HG03095 (cell line): ENCODE measurements at regions not wholly inside any gene's neighbourhood (a gene's known extent, or its start where the extent isn't known, plus 50 kb on each side); places are given as distances from the start of the nearest gene placed in this dataset.

Experiments
- ATAC-seq: cut with Tn5 transposase; IDR thresholded peaks from one replicate; pipeline ENCODE4 v1.9.1; 2021; ENCODE audit warnings: moderate library complexity; ENCODE audit not compliant: unreplicated experiment

- ATAC-seq, result no peak
Measured at GRCh38 chr2:204042401-204042800, 105.8 kb downstream of the ICOS start.

DNA sequence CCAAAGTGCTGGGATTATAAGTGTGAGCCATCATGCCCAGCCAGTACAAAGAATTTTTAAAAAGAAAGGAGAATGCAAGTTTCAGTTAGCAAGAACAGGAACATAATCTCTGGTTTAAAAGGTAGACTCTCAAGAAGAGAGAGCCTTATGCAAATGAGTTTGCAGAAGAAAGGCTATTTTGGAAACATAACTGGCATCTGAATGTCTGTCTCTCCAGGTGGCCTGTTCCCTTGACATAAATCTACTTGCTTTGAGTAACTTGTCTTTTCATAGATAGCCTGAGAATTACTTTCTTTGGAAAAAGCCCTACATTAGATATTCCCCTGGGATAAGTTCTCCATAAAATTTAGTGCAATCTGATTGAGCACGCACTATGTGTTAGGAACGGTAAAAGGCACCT lies 109.6 kb downstream of the ICOS start:
- ATAC-seq, result peak; percentile 77

- peak; percentile 65 for ATAC-seq
Measured at GRCh38 chr2:204049635-204050034, 113.1 kb downstream of the ICOS start.

GRCh38 chr2:204050681-204051080 lies 114.1 kb downstream of the ICOS start:
- ATAC-seq, result no peak

GRCh38 chr2:204051476-204051875 lies 114.9 kb downstream of the ICOS start:
- ATAC-seq, result no peak

DNA sequence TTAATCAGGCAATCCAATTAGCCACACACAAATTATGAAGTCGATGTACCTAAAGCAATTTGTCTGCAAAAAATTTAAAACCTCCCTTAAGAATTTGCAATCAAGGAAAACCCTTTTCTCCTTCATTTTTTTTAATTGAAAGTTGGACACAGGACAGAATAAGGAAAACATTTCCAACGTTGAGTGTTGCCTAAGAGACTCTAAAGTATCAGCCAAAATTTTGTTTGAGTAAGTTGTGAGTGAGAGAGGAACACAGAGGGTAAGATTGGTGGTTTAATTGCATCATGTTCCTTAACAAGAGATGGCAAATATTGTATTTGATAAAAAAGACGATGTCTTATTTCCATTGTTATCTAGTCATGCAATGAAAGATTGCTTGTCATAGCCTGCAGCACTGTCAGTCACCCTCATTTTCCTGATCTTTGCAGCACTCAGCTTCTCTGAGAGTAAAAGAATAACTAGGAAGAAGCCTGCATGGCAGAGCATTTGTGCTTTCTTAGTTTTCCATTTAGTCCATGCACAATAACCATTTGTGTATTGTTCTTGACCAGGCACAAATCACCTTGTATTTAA lies 115.5 kb downstream of the ICOS start:
- ATAC-seq, result no peak

DNA sequence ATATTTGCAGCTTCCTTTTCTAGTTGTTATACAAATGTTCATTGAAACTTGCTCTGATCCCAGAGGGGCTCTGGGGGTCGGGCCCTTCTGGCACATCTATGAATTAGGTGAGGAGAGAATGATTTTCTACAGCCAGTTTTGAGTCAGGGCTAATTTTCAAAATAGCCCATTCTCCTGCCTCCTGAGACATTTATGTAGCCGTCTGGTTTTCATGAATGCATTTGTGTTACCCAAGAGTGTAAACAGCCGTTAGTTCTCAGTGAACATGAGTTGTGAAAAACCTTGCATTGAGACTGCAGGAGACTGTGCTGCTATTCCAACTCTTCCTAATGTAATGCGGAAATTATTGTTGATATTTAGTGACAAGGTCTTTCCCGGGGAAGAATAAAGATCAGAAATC lies 122.5 kb downstream of the ICOS start:
- ATAC-seq, result no peak

- ATAC-seq, result no peak
Measured at GRCh38 chr2:204060841-204061240, 124.3 kb downstream of the ICOS start.

- no peak for ATAC-seq
Measured at GRCh38 chr2:204061241-204061640, 124.7 kb downstream of the ICOS start.

DNA sequence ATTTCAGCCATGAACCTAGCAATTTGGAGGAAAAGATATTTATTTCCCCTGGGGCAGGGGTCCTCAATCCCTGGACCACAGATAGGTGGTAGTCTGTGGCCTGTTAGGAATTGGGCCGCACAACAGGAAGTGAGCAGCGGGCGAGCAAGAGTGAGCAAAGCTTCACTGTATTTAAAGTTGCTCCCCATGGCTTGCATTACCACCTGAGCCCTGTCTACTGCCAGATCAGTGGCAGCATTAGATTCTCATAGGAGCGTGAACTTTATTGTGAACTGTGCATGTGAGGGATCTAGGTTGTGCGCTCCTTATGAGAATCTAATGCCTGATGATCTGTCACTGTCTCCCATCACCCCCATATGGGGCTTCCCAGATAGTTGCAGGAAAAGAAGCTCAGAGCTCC lies 127.6 kb downstream of the ICOS start:
- no peak for ATAC-seq

DNA sequence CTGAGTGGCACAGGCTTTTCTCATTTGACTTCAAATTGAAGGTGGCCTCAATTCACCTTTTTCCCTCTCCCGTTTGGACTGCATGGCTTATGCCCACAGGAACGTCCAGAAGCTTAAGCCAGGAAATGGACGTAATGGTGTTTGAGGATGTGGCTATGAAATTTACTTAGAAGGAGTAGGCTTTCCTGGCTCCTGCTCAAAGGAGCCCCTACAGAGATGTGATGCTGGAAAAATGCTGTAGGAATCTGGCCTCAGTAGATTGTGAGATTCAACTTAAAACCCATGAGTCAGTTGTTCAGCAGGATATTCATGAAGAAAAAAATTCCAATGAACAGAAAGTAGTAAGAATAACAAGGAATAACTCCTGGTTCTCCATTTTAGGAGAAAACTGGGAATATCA lies 129.0 kb downstream of the ICOS start:
- ATAC-seq, result no peak

DNA sequence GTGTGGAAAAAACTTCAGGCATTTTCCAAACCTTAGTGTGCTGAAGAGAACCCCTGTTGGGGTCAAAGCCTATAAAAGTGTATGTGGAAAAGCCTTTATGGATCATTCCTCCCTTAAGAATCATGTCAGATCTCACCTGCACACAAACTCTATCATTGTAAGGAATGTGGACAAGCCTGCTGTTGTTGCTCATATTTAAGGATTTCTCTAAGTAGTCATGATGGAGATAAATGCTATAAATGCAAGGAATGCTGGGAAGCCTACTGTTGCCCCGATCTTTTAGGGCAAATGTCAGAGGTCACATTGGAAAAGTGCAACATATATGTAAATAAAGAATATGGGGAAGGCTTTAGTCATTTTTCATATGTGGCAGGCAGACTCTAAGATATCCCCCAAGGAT lies 129.5 kb downstream of the ICOS start:
- ATAC-seq, result no peak

- no peak for ATAC-seq
Measured at GRCh38 chr2:204069804-204070203, 133.2 kb downstream of the ICOS start.

DNA sequence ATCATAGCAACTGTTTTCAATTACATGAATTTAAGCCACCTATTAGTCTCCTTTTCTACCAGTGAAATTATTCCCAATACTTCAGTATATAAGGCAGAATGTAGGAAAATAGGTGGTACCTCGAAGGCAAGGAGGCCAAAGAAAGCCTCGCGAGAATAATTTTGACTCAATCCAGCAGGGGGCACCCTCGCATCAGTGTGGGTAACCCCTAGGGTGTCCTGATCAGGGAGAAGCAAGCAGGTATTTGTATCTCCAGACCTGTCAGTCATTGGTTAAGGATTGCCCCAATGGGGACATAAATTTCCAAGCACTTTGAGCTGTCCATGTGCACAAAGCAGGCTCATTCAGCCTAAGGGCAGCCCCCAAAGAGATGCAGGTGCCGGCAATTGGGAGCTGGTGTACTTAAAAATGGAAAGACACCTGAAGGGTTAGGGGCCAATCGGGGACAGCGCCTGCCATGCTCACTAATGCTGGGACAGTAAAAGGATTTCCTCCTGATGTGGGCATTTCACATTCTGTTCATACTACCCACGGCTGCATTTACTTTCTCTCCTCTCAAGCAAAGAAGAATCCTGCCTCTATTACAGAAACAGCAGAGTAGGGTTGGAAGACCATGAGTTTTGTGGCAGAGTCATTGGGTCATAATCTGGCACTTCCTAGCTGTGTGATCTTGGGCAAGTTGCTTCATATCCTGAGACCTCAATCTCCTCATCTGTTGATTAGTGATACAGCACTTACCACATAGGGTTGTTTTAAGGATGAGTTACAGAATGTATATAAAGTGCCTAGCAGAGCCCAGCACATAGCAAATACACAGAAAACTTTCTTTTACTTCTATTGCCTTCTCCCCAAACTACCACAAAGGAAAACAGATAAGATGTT lies 136.1 kb downstream of the ICOS start:
- peak; percentile 57 for ATAC-seq

GRCh38 chr2:204074456-204074855 lies 137.9 kb downstream of the ICOS start:
- ATAC-seq, result no peak

GRCh38 chr2:204078003-204078698 lies 141.6 kb downstream of the ICOS start:
- ATAC-seq, result no peak

- ATAC-seq, result no peak
Measured at GRCh38 chr2:204081487-204082425, 145.2 kb downstream of the ICOS start.

DNA sequence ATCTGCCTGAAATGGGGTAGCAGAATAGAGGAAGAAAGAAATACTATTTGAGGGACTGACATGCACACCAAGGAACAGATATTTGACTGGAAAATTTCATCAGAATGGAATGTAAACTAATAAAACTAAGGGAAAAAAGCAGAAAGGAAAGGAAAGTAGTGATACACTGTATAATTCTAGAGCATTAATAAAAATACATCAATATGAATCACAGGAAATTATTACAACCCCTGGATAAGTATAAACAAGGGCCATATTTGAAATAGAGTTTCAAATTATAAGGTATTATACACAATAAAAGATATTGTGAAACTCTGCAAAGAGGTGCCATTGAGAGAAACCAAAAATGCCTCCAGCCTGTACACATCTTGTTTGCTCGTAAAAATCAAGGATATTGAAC lies 149.6 kb downstream of the ICOS start:
- ATAC-seq, result no peak

DNA sequence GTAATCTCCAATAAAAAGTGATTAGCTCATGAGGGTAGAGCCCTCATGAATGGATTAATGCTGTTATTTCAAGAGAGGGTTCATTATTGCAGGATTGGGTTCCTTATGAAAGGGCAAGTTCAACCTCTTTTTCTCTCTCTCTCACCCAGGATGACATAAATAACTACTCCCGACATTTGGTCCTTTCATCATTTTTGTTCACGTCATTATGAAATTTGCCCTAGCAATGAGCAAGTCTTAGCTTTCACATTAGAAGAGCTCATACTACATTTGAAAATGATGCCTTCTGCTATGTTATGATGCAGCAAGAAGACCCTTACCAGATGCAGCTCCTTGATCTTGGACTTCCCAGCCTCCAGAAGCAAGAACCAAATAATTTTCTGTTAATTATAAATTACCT lies 152.5 kb downstream of the ICOS start:
- ATAC-seq, result no peak

GRCh38 chr2:204089574-204089973 lies 153.0 kb downstream of the ICOS start:
- no peak for ATAC-seq

GRCh38 chr2:204090021-204090420 lies 153.5 kb downstream of the ICOS start:
- no peak for ATAC-seq
